ENCODE measurements at regions not wholly inside any gene's neighbourhood (a gene's known extent, or its start where the extent isn't known, plus 50 kb on each side); places are given as distances from the start of the nearest gene placed in this dataset.

DNA sequence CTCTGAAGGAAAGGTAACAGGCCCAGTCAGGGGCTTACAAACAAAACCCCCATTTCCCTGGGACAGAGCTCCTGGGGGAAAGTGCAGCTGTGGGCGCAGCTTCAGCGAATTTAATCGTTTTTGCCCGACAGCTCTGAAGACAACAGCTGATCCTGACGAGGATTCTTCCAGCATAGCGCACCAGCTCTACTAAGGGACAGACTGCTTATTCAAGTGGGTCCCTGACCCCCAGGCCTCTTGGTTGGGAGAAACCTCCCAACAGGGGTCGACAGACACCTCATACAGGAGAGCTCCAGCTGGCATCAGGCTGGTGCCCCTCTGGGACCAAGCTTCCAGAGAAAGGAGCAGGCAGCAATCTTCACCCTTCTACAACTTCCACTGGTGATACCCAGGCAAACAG, 486.7 kb downstream of the PRR32 start:
- no peak for TF ChIP-seq SRF (IDR thresholded peaks at IDR 0.05; ENCODE audit: low read depth)
- no peak for TF ChIP-seq EZH2 (IDR thresholded peaks at IDR 0.05)
- no peak for TF ChIP-seq POLR2AphosphoS5 (IDR thresholded peaks at IDR 0.05; ENCODE audit: low read depth, low read length)
- no peak for TF ChIP-seq ZBTB33 (IDR thresholded peaks at IDR 0.05; ENCODE audit: extremely low read depth, insufficient replicate concordance, low read length)
- TF ChIP-seq, protein P1, sequence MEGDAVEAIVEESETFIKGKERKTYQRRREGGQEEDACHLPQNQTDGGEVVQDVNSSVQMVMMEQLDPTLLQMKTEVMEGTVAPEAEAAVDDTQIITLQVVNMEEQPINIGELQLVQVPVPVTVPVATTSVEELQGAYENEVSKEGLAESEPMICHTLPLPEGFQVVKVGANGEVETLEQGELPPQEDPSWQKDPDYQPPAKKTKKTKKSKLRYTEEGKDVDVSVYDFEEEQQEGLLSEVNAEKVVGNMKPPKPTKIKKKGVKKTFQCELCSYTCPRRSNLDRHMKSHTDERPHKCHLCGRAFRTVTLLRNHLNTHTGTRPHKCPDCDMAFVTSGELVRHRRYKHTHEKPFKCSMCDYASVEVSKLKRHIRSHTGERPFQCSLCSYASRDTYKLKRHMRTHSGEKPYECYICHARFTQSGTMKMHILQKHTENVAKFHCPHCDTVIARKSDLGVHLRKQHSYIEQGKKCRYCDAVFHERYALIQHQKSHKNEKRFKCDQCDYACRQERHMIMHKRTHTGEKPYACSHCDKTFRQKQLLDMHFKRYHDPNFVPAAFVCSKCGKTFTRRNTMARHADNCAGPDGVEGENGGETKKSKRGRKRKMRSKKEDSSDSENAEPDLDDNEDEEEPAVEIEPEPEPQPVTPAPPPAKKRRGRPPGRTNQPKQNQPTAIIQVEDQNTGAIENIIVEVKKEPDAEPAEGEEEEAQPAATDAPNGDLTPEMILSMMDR (IDR thresholded peaks at IDR 0.05 in 2 of 3, conservative IDR thresholded peaks at IDR 0.05 in 1 of 3; ENCODE audit: borderline replicate concordance in 1 of 3, insufficient read depth in 1 of 3, low read depth in 2 of 3, low read length in 2 of 3) = no peak
- no peak for TF ChIP-seq POLR2A (IDR thresholded peaks at IDR 0.05; ENCODE audit: borderline replicate concordance, extremely low read depth, insufficient read depth, insufficient read length)
- no peak for TF ChIP-seq YY1 (IDR thresholded peaks at IDR 0.05; ENCODE audit: extremely low read depth, insufficient replicate concordance, low read depth, low read length)
- no peak for TF ChIP-seq FOSL1 (IDR thresholded peaks at IDR 0.05; ENCODE audit: low read depth)
- TF ChIP-seq CEBPB (IDR thresholded peaks at IDR 0.05; ENCODE audit: low read depth) = no peak
- TF ChIP-seq JUND (IDR thresholded peaks at IDR 0.05) = no peak
- no peak for TF ChIP-seq ELF1 (IDR thresholded peaks at IDR 0.05; ENCODE audit: borderline replicate concordance, low read depth)
- TF ChIP-seq, protein P2, sequence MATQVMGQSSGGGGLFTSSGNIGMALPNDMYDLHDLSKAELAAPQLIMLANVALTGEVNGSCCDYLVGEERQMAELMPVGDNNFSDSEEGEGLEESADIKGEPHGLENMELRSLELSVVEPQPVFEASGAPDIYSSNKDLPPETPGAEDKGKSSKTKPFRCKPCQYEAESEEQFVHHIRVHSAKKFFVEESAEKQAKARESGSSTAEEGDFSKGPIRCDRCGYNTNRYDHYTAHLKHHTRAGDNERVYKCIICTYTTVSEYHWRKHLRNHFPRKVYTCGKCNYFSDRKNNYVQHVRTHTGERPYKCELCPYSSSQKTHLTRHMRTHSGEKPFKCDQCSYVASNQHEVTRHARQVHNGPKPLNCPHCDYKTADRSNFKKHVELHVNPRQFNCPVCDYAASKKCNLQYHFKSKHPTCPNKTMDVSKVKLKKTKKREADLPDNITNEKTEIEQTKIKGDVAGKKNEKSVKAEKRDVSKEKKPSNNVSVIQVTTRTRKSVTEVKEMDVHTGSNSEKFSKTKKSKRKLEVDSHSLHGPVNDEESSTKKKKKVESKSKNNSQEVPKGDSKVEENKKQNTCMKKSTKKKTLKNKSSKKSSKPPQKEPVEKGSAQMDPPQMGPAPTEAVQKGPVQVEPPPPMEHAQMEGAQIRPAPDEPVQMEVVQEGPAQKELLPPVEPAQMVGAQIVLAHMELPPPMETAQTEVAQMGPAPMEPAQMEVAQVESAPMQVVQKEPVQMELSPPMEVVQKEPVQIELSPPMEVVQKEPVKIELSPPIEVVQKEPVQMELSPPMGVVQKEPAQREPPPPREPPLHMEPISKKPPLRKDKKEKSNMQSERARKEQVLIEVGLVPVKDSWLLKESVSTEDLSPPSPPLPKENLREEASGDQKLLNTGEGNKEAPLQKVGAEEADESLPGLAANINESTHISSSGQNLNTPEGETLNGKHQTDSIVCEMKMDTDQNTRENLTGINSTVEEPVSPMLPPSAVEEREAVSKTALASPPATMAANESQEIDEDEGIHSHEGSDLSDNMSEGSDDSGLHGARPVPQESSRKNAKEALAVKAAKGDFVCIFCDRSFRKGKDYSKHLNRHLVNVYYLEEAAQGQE (IDR thresholded peaks at IDR 0.05; ENCODE audit: low read depth) = no peak
- TF ChIP-seq ZNF274 (IDR thresholded peaks at IDR 0.05; ENCODE audit: low read depth, low read length) = no peak

All from HCT116 (cell line).